Natural killer cell (primary cell): ENCODE measurements at regions not wholly inside any gene's neighbourhood (a gene's known extent, or its start where the extent isn't known, plus 50 kb on each side); places are given as distances from the start of the nearest gene placed in this dataset.
A peak's percentile ranks its signal among the peaks of the same experiment; 100 is the strongest.

Source experiments
- ATAC-seq, 3 donors: fragments of 150-1000 bp in 2 of 3; fragments of 200-7000 bp in 1 of 3; cut with Tn5 transposase; 1 replicate in 1 of 3; 2 replicates in 2 of 3; pipeline ENCODE4 v1.10.0; 2021; ENCODE audit warnings: mild to moderate bottlenecking in 2 of 3, moderate library complexity in 2 of 3
- DNase-seq, 2 donors: peaks; one replicate each; pipeline versions ENCODE4 v3.0.0 to v3.0.0-alpha.2; 2013 to 2021; ENCODE audit warnings: mixed read lengths in 1 of 2
- H3K27ac ChIP-seq: one replicate; pipeline ENCODE4 v1.5.1; 2013; ENCODE audit warnings: mild to moderate bottlenecking, low read length
- H3K27me3 ChIP-seq: one replicate; pipeline ENCODE4 v1.6.1; 2013; ENCODE audit warnings: low read length; ENCODE audit not compliant: control insufficient read depth, insufficient read depth
- H3K36me3 ChIP-seq: one replicate; pipeline ENCODE4 v1.6.1; 2013; ENCODE audit warnings: low read length; ENCODE audit not compliant: control insufficient read depth, insufficient read depth
- H3K4me1 ChIP-seq: one replicate; pipeline ENCODE4 v1.6.1; 2013; ENCODE audit warnings: low read length; ENCODE audit not compliant: control insufficient read depth, insufficient read depth
- H3K4me3 ChIP-seq: one replicate; pipeline ENCODE4 v1.5.1; 2013; ENCODE audit warnings: low read length
- H3K9me3 ChIP-seq: one replicate; pipeline ENCODE4 v1.6.1; 2013; ENCODE audit warnings: low read length; ENCODE audit not compliant: control insufficient read depth, insufficient read depth
- H3K27ac Mint-ChIP-seq, 2 donors: one replicate each; pipeline ENCODE4 v1.8.0; 2022; ENCODE audit warnings: mild to moderate bottlenecking in 2 of 2, mixed read lengths in 2 of 2, moderate library complexity in 1 of 2
- H3K27me3 Mint-ChIP-seq, 2 donors: one replicate each; pipeline ENCODE4 v1.8.0; 2022; ENCODE audit warnings: low read depth in 2 of 2, mixed read lengths in 2 of 2
- H3K36me3 Mint-ChIP-seq: one replicate; pipeline ENCODE4 v1.8.0; 2022; ENCODE audit warnings: mixed read lengths
- H3K4me1 Mint-ChIP-seq, 2 donors: one replicate each; pipeline ENCODE4 v1.8.0; 2022; ENCODE audit warnings: mixed read lengths in 2 of 2
- H3K4me3 Mint-ChIP-seq: one replicate; pipeline ENCODE4 v1.8.0; 2022; ENCODE audit warnings: mild to moderate bottlenecking, moderate library complexity, mixed read lengths
- H3K9me3 Mint-ChIP-seq, 2 donors: one replicate each; pipeline ENCODE4 v1.8.0; 2022; ENCODE audit warnings: mixed read lengths in 2 of 2
- WGBS: methylation state at CpG from one replicate; pipeline ENCODE4 v1.1.7; 2013; ENCODE audit warnings: missing lambda C conversion rate; ENCODE audit not compliant: insufficient coverage; 5-methylcytosine and 5-hydroxymethylcytosine counted together
- intact Hi-C: fragments of 100-400 bp; cut with micrococcal nuclease; formaldehyde crosslinking; loops from one replicate; pipeline ENCODE4 v1.14.2; 2022
- TF ChIP-seq, protein P1 (sequence below): fragments of 200-600 bp; IDR thresholded peaks from one replicate; pipeline ENCODE4 v1.8.0; 2022; ENCODE audit warnings: antibody characterized with exemption

GRCh38 chr6:166763606-166764472 is 136.8 kb upstream of the RPS6KA2 start:
- TF ChIP-seq, protein P1, sequence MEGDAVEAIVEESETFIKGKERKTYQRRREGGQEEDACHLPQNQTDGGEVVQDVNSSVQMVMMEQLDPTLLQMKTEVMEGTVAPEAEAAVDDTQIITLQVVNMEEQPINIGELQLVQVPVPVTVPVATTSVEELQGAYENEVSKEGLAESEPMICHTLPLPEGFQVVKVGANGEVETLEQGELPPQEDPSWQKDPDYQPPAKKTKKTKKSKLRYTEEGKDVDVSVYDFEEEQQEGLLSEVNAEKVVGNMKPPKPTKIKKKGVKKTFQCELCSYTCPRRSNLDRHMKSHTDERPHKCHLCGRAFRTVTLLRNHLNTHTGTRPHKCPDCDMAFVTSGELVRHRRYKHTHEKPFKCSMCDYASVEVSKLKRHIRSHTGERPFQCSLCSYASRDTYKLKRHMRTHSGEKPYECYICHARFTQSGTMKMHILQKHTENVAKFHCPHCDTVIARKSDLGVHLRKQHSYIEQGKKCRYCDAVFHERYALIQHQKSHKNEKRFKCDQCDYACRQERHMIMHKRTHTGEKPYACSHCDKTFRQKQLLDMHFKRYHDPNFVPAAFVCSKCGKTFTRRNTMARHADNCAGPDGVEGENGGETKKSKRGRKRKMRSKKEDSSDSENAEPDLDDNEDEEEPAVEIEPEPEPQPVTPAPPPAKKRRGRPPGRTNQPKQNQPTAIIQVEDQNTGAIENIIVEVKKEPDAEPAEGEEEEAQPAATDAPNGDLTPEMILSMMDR, result no peak
- no peak overlapping the region for H3K4me3 Mint-ChIP-seq
- Histone ChIP-seq H3K9me3 (no peaks in the 10 kb centered on the region), H3K4me1 (peaks cover 11% of the 10 kb centered on the region), H3K36me3 (no peaks in the 10 kb centered on the region), H3K27ac (no peak overlapping the region), H3K4me3 (no peak overlapping the region), H3K27me3 (no peaks in the 10 kb centered on the region)
- H3K27me3 Mint-ChIP-seq, result peaks cover 17 to 29% of the 10 kb centered on the region in 2 donors
- WGBS, result 90% methylated on average over 37 of the region's 37 CpGs
- no peak overlapping the region for H3K27ac Mint-ChIP-seq
- peaks cover 8 to 12% of the 10 kb centered on the region in 2 donors for H3K4me1 Mint-ChIP-seq
- no peak for DNase-seq
- no peaks in the 10 kb centered on the region for H3K9me3 Mint-ChIP-seq
- intact Hi-C loops, result no loop called here
- no peak for ATAC-seq
- no peaks in the 10 kb centered on the region for H3K36me3 Mint-ChIP-seq

DNA sequence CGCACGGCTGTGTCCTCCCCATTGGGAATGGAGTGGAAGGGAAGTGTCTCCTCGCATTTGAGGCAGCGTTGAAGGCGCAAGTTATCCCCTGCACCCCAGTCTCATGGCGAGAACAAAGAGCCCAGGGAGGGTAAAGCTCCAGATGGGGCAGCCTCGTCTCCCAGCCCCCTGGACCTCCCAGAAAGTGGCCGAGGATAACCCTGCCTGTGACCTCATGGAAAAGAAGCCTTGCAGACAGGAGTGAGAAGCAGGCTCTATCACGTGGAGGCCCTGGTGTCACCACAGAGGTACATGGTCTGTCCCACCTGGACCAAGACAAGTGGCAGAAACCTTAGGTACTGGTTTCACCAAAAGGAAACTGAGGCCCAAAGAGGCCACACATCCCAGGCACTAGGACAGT is 134.8 kb upstream of the RPS6KA2 start:
- DNase-seq (no peak), ATAC-seq (no peak)
- Histone ChIP-seq H3K4me3 (no peak overlapping the region), H3K36me3 (no peaks in the 10 kb centered on the region), H3K27ac (no peak overlapping the region), H3K4me1 (peaks cover 26% of the 10 kb centered on the region), H3K9me3 (no peaks in the 10 kb centered on the region), H3K27me3 (no peaks in the 10 kb centered on the region)
- 93% methylated on average over 9 of the region's 9 CpGs for WGBS
- peaks cover 30 to 39% of the 10 kb centered on the region in 2 donors for H3K27me3 Mint-ChIP-seq
- no peaks in the 10 kb centered on the region for H3K9me3 Mint-ChIP-seq
- no peak overlapping the region for H3K27ac Mint-ChIP-seq
- H3K36me3 Mint-ChIP-seq, result no peaks in the 10 kb centered on the region
- peaks cover 16 to 29% of the 10 kb centered on the region in 2 donors for H3K4me1 Mint-ChIP-seq
- H3K4me3 Mint-ChIP-seq, result no peak overlapping the region
- TF ChIP-seq, protein P1, result no peak
- intact Hi-C loops, result no loop called here

DNA sequence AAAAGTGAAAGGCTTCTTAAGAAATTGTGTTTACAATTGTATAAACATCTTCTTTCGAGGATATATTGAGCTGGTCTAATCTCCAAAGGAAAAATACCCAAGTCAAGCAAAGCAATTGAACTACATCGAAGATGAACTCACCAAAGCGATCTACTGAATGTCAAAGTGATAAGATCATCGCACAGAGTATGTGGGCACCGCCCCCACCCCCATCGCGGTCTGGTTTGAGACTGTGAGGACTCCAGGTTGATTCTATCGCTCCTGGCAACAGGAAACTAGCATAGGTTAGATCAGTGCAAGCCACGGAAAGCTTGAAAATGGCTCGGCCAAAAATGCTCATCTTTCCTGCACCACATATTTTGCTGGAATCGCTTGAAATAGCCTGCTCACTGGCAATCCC is 133.2 kb upstream of the RPS6KA2 start:
- Mint-ChIP-seq H3K4me1 (peaks cover 16 to 29% of the 10 kb centered on the region in 2 donors), H3K27me3 (peaks cover 30 to 39% of the 10 kb centered on the region in 2 donors), H3K36me3 (no peaks in the 10 kb centered on the region), H3K27ac (no peak overlapping the region), H3K9me3 (no peaks in the 10 kb centered on the region), H3K4me3 (no peak overlapping the region)
- Histone ChIP-seq H3K4me3 (no peak overlapping the region), H3K27ac (no peak overlapping the region), H3K27me3 (no peaks in the 10 kb centered on the region), H3K9me3 (no peaks in the 10 kb centered on the region), H3K4me1 (peaks cover 26% of the 10 kb centered on the region), H3K36me3 (no peaks in the 10 kb centered on the region)
- ATAC-seq (peak in 1 of 3 donors; percentile 64), DNase-seq (peak in 1 of 2 donors; percentile 71)
- 44% methylated on average over 11 of the region's 11 CpGs for WGBS
- TF ChIP-seq, protein P1, result no peak
- intact Hi-C loops, result no loop called here
